Parathyroid adenoma (tissue), 2 donors: ENCODE measurements at regions not wholly inside any gene's neighbourhood (a gene's known extent, or its start where the extent isn't known, plus 50 kb on each side); places are given as distances from the start of the nearest gene placed in this dataset.

ENCODE experiments used
- H2AFZ ChIP-seq: fragments of 300-600 bp; sonication (generic); one replicate; pipeline ENCODE4 v1.7.0; 2017; ENCODE audit warnings: antibody characterized with exemption, mild to moderate bottlenecking
- H3K27ac ChIP-seq: fragments of 300-600 bp; sonication (generic); one replicate; pipeline ENCODE4 v1.7.0; 2017
- H3K27me3 ChIP-seq: fragments of 300-600 bp; sonication (generic); one replicate; pipeline ENCODE4 v1.7.0; 2017; ENCODE audit warnings: low read length; ENCODE audit not compliant: control insufficient read depth, insufficient read depth
- H3K36me3 ChIP-seq: fragments of 300-600 bp; sonication (generic); one replicate; pipeline ENCODE4 v1.7.0; 2017; ENCODE audit warnings: low read length; ENCODE audit not compliant: control insufficient read depth, insufficient read depth
- H3K4me1 ChIP-seq: fragments of 300-600 bp; sonication (generic); one replicate; pipeline ENCODE4 v1.7.0; 2017; ENCODE audit warnings: control low read depth
- H3K4me2 ChIP-seq: fragments of 300-600 bp; sonication (generic); one replicate; pipeline ENCODE4 v1.7.0; 2017; ENCODE audit warnings: low read length
- H3K4me3 ChIP-seq: fragments of 300-600 bp; sonication (generic); one replicate; pipeline ENCODE4 v1.7.0; 2017; ENCODE audit warnings: low read depth, low read length
- H3K79me2 ChIP-seq: fragments of 300-600 bp; sonication (generic); one replicate; pipeline ENCODE4 v1.7.0; 2017; ENCODE audit warnings: control low read depth
- H3K9ac ChIP-seq: fragments of 300-600 bp; sonication (generic); one replicate; pipeline ENCODE4 v1.7.0; 2017; ENCODE audit warnings: mild to moderate bottlenecking
- H3K9me3 ChIP-seq: fragments of 300-600 bp; sonication (generic); one replicate; pipeline ENCODE4 v1.7.0; 2017; ENCODE audit warnings: low read length; ENCODE audit not compliant: control insufficient read depth
- CTCF ChIP-seq: fragments of 300-600 bp; sonication (generic); IDR thresholded peaks from one replicate; pipeline ENCODE4 v1.7.0; 2017; ENCODE audit warnings: antibody characterized with exemption, mild to moderate bottlenecking
- donor health status: primary hyperparathyroidism.

DNA sequence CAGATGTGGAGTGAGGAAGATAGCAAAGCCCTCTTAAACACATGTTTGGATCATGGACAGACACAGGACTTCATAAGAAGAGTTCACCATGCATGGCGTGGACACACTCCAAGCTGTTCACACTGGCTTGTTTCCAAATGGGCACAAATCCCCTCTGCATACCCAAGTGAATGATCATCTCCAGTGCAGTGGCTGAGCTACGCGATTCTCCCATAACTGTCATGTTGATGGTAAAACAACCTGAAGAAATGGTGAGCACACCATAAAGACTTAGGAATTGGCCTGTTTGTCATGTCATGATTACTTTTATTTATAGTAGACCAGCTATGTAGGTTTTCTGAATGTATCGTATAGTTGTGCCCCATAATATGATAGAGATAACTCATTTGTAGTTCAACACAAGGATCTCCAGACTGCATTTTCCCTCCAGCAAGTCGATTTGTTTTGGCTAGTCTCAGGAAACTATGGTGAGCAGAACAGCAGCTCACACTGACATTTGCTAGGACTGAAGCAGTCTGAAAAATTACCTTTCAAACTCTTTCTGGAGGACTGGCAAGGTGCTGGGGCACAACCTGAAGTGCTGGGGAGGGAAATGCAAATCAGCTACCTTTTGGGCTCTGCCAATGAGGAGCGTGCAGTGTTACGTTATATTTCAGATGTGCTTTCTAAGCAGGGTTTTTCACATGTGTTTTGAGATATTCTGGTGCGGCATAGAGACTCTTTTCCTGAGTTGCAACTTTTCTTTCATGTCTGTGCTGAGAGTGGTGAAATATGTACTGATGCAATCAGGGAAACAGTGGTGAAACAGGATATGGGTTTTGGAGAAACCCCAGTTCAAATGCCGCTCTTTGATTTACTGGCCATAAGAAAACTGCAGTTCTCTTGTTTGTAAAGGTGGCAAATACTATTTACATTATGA is 629.6 kb upstream of the DPP6 start:
- Histone ChIP-seq H3K9me3 (no peaks in the 10 kb centered on the region), H3K27ac (no peak overlapping the region), H3K79me2 (no peaks in the 10 kb centered on the region), H2AFZ (no peak overlapping the region), H3K27me3 (no peaks in the 10 kb centered on the region), H3K4me1 (no peaks in the 10 kb centered on the region), H3K4me2 (no peak overlapping the region), H3K4me3 (no peak overlapping the region), H3K9ac (no peak overlapping the region), H3K36me3 (no peaks in the 10 kb centered on the region)
- TF ChIP-seq CTCF, result no peak

DNA sequence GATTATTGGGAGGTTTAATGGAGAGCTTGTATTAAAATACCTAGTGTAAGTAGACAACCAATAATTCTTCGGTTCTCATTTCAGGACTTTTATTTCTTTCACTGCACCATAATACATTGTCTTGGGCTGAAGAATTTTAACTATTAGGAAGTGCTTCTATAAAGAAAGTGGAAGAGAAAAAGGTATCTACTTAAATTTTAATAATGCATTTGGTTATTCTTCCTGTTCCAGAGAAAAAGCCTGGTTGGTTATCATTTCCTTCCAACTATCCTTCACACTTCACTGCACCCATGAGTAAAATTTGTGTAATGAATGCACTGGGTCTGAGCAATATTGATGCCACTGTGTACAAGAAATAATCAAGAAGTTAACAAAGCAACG is 629.0 kb upstream of the DPP6 start:
- no peak overlapping the region for H3K27ac ChIP-seq
- no peak overlapping the region for H3K4me3 ChIP-seq
- no peaks in the 10 kb centered on the region for H3K4me1 ChIP-seq
- H3K9me3 ChIP-seq, result no peaks in the 10 kb centered on the region
- H2AFZ ChIP-seq, result no peak overlapping the region
- H3K9ac ChIP-seq, result no peak overlapping the region
- TF ChIP-seq CTCF, result no peak
- no peaks in the 10 kb centered on the region for H3K36me3 ChIP-seq
- H3K27me3 ChIP-seq, result no peaks in the 10 kb centered on the region
- no peak overlapping the region for H3K4me2 ChIP-seq
- H3K79me2 ChIP-seq, result no peaks in the 10 kb centered on the region

- H3K4me2 ChIP-seq, result no peak overlapping the region
- no peak for TF ChIP-seq CTCF
- H3K27me3 ChIP-seq, result no peaks in the 10 kb centered on the region
- H3K79me2 ChIP-seq, result no peaks in the 10 kb centered on the region
- H3K27ac ChIP-seq, result no peak overlapping the region
- no peaks in the 10 kb centered on the region for H3K9me3 ChIP-seq
- no peaks in the 10 kb centered on the region for H3K4me1 ChIP-seq
- no peak overlapping the region for H3K4me3 ChIP-seq
- H3K36me3 ChIP-seq, result no peaks in the 10 kb centered on the region
- H2AFZ ChIP-seq, result no peak overlapping the region
- H3K9ac ChIP-seq, result no peak overlapping the region
Measured at GRCh38 chr7:153430931-153431330, 621.3 kb upstream of the DPP6 start.

DNA sequence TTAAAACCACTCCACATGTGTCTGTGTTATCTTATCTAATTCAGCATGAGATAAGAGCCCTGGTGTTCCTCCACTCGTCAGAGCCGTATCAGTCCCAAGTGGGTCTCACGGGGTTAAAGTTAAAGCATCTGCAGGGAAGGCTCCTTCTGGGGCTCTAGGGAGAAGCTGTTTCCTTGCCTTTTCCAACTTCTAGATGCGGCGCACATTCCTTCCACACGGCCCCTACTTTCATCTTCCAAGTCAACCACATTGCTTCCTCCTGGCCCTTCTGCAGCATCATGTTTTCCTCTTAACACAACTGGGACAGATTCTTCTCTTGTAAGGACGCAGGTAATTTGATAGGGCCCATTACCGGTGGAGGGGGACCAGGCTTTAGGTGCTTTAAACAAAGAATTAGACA is 620.1 kb upstream of the DPP6 start:
- Histone ChIP-seq H3K27me3 (no peaks in the 10 kb centered on the region), H3K9ac (no peak overlapping the region), H3K36me3 (no peaks in the 10 kb centered on the region), H3K79me2 (no peaks in the 10 kb centered on the region), H3K4me2 (no peak overlapping the region), H3K27ac (no peak overlapping the region), H3K4me3 (no peak overlapping the region), H3K9me3 (no peaks in the 10 kb centered on the region), H3K4me1 (no peaks in the 10 kb centered on the region), H2AFZ (no peak overlapping the region)
- TF ChIP-seq CTCF, result no peak

GRCh38 chr7:153433223-153433622 is 619.0 kb upstream of the DPP6 start:
- Histone ChIP-seq H3K27ac (no peak overlapping the region), H3K4me1 (no peaks in the 10 kb centered on the region), H3K9ac (no peak overlapping the region), H3K79me2 (no peaks in the 10 kb centered on the region), H3K36me3 (no peaks in the 10 kb centered on the region), H3K9me3 (no peaks in the 10 kb centered on the region), H3K4me3 (no peak overlapping the region), H3K4me2 (no peak overlapping the region), H2AFZ (no peak overlapping the region), H3K27me3 (no peaks in the 10 kb centered on the region)
- TF ChIP-seq CTCF, result no peak
